NT2/D1 (cell line): ENCODE measurements at regions not wholly inside any gene's neighbourhood (a gene's known extent, or its start where the extent isn't known, plus 50 kb on each side); places are given as distances from the start of the nearest gene placed in this dataset.

Experiments
- DNase-seq: peaks from one replicate; pipeline ENCODE4 v3.0.0-alpha.2; 2011; ENCODE audit warnings: low read depth, low spot score
- H3K27me3 ChIP-seq: 2 replicates; pipeline ENCODE4 v1.6.0; 2011; ENCODE audit warnings: mild to moderate bottlenecking; ENCODE audit not compliant: insufficient read length, insufficient read depth
- H3K36me3 ChIP-seq: 2 replicates; pipeline ENCODE4 v1.6.1; 2011; ENCODE audit warnings: mild to moderate bottlenecking, low read length, mixed read lengths; ENCODE audit not compliant: insufficient read depth, insufficient read length
- H3K4me1 ChIP-seq: 2 replicates; pipeline ENCODE4 v1.5.1; 2011; ENCODE audit not compliant: insufficient read depth, insufficient read length
- H3K4me3 ChIP-seq: 2 replicates; pipeline ENCODE4 v1.5.1; 2011; ENCODE audit warnings: low read depth; ENCODE audit not compliant: insufficient read length
- H3K9ac ChIP-seq: 2 replicates; pipeline ENCODE4 v1.6.0; 2011; ENCODE audit warnings: low read depth; ENCODE audit not compliant: insufficient read length
- H3K9me3 ChIP-seq: 2 replicates; pipeline ENCODE4 v1.5.1; 2011; ENCODE audit warnings: mild to moderate bottlenecking, low read length; ENCODE audit not compliant: insufficient read depth
- SUZ12 ChIP-seq: IDR thresholded peaks from 2 replicates; pipeline ENCODE4 v1.6.1; 2011; ENCODE audit not compliant: insufficient read length, insufficient read depth; ENCODE audit errors: extremely low read depth
- YY1 ChIP-seq: IDR thresholded peaks from 2 replicates; pipeline ENCODE4 v1.6.1; 2011; ENCODE audit not compliant: insufficient read length, insufficient read depth
- ZNF274 ChIP-seq: IDR thresholded peaks from 2 replicates; pipeline ENCODE4 v1.6.1; 2011; ENCODE audit warnings: mild to moderate bottlenecking, low read depth, low read length

DNA sequence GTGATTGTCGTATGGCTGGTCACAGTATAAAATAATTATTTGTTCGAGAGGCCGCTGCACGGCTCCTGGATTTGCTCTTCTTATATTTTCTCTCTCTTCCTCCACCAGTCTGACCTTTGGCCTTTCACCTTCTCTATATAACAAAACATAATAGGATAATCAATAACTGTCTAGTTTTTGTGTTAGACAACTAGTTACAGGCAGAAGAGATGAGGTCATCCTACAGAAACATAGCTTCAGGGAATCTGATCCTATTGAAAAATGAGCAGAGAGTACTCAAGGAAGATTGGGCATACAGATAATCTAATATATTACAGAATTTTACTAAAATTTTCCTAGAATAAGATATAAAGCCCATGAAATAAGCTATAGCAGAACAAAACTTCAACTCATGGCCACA, 731.3 kb upstream of the SLC39A10 start:
- DNase-seq = no peak
- no peak for TF ChIP-seq SUZ12
- no peak for TF ChIP-seq ZNF274
- no peak for TF ChIP-seq YY1
- Histone ChIP-seq H3K36me3 (no peaks in the 10 kb centered on the region), H3K4me3 (no peak overlapping the region), H3K9me3 (no peaks in the 10 kb centered on the region), H3K4me1 (no peaks in the 10 kb centered on the region), H3K27me3 (no peaks in the 10 kb centered on the region), H3K9ac (no peak overlapping the region)

DNA sequence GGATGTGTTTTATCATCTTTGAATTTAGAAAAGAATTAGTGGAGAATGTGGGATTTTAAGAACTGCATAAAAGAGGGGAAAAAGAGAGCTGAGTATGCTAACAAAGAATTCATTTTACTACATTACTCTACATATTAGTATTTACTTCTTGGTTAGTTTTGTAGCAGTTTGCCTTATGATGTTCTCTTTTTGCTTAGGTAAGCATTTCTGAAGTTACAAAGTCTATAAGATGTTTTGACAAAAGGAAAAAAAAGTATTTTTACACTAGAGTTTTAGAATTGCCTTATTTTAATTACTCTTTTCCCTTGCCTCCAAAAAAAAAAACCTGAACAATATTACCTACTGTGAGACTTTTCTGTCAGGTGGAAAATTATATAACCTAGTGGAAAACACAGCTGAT, 739.5 kb upstream of the SLC39A10 start:
- Histone ChIP-seq H3K9me3 (no peaks in the 10 kb centered on the region), H3K4me1 (no peaks in the 10 kb centered on the region), H3K4me3 (no peak overlapping the region), H3K36me3 (no peaks in the 10 kb centered on the region), H3K27me3 (no peaks in the 10 kb centered on the region), H3K9ac (no peak overlapping the region)
- no peak for TF ChIP-seq SUZ12
- no peak for TF ChIP-seq YY1
- TF ChIP-seq ZNF274 = no peak
- no peak for DNase-seq

DNA sequence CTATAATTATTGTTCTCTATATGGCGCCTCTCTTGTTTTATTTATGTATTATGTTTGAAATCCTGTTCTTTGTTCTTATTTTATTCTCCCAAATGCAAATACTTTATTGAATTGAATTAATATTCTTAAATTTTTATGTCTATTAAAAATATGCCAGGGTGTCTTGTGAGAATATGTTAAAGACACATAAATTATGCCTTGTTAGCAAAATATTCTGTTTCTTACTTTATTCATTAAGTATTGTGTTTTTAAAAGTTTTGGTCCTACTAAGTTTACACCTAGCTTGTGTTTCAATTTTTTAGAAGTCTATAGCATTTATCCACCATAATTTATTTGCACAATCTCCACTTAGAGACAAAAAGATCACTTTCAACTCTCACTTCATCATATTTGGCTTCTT, 741.5 kb upstream of the SLC39A10 start:
- Histone ChIP-seq H3K27me3 (no peaks in the 10 kb centered on the region), H3K4me1 (no peaks in the 10 kb centered on the region), H3K9ac (no peak overlapping the region), H3K36me3 (no peaks in the 10 kb centered on the region), H3K4me3 (no peak overlapping the region), H3K9me3 (no peaks in the 10 kb centered on the region)
- no peak for TF ChIP-seq SUZ12
- no peak for TF ChIP-seq ZNF274
- no peak for TF ChIP-seq YY1
- DNase-seq = no peak

DNA sequence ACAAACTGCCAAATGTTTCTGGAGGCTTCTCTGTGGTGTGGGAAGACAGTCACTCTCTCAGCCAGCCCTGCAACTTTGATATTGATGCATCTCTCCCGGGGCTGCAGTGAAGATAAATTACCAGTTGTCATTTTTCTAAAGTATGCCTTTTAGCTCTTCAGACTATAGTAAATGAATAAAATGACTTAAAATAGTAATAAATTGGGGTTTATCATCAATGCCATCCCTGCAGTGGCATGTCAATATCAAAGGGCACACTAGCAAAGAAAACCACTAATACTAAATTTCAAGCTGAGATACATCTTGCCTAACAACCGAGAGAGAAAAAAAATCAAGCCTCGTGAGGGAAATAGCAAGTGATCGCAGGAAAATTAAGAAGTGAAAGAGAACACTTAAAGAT, 749.5 kb upstream of the SLC39A10 start:
- no peaks in the 10 kb centered on the region for H3K27me3 ChIP-seq
- no peak for DNase-seq
- no peak for TF ChIP-seq YY1
- TF ChIP-seq ZNF274 = no peak
- no peak for TF ChIP-seq SUZ12
- H3K9me3 ChIP-seq = no peaks in the 10 kb centered on the region
- no peaks in the 10 kb centered on the region for H3K4me1 ChIP-seq
- no peak overlapping the region for H3K4me3 ChIP-seq
- no peaks in the 10 kb centered on the region for H3K36me3 ChIP-seq
- no peak overlapping the region for H3K9ac ChIP-seq

DNA sequence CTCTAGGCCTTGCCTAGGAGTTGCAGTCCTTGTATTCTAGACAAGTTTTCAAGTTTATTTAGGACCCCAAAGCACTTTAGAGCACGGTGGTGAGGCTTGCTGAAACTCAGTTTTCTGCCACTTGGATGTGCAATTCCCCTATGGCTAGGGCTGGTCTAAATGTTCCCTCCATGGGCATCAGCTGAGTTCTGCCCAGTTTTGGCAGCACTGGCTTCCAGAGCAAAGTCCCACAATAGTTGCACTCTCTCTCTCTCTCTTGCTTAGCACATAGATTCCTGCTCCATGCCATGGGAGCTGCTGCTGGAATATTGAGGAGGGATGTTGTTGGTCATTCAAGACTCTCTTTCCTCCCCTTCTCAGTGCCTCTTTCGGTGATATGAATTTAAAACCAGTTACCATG, 760.2 kb upstream of the SLC39A10 start:
- Histone ChIP-seq H3K4me3 (no peak overlapping the region), H3K9me3 (no peaks in the 10 kb centered on the region), H3K36me3 (no peaks in the 10 kb centered on the region), H3K9ac (no peak overlapping the region), H3K4me1 (no peaks in the 10 kb centered on the region), H3K27me3 (no peaks in the 10 kb centered on the region)
- no peak for DNase-seq
- no peak for TF ChIP-seq SUZ12
- no peak for TF ChIP-seq YY1
- no peak for TF ChIP-seq ZNF274

DNA sequence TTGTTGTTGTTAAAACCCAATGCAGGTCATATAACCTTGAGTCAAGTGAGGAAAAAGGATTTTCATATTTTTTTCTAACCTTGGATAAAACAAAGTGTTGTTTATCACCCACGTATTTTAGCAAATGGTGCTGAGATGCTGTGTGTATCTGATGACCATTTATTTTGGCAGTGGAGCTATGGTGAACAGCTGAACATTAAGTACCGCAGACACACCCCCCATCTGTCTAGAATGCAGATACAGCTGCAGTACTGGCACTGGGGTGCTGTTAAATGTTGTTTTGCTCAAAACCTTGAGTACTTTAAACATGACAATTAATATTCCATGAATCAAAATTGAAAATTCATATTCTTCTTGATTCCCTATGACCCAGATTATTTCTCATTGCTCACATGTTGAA, 773.3 kb upstream of the SLC39A10 start:
- no peak for DNase-seq
- Histone ChIP-seq H3K36me3 (no peaks in the 10 kb centered on the region), H3K27me3 (no peaks in the 10 kb centered on the region), H3K9me3 (no peaks in the 10 kb centered on the region), H3K9ac (no peak overlapping the region), H3K4me3 (no peak overlapping the region), H3K4me1 (no peaks in the 10 kb centered on the region)
- TF ChIP-seq YY1 = no peak
- TF ChIP-seq ZNF274 = no peak
- TF ChIP-seq SUZ12 = no peak

DNA sequence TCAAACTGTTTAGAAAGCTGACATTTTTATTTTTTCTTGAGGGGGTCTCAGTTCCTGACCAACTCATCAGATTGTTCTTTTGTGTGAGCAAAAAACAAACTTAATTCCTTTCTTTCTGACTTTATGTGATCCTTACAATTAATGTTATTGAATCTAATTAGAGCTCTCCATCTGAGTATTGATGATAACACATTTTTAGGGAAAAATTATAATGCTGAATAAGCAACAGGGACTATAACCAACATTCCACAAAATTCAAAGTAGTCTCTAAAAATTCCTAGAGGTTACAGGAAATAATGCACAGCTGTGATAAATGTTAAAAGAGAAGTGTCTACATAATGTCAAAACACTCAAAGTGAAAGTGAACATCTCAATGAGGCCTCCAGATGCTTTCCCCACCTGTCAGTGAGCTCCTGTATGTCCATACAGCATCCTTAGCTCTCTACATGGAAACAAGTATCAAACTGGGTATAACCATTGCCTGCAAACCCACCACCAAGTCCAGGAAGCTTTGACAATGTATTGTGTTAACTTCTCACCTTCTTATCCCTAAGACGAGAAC, 786.0 kb upstream of the SLC39A10 start:
- TF ChIP-seq SUZ12 (no peak), YY1 (no peak), ZNF274 (no peak)
- no peaks in the 10 kb centered on the region for H3K9me3 ChIP-seq
- no peaks in the 10 kb centered on the region for H3K4me1 ChIP-seq
- no peak overlapping the region for H3K4me3 ChIP-seq
- no peaks in the 10 kb centered on the region for H3K27me3 ChIP-seq
- no peak for DNase-seq
- no peaks in the 10 kb centered on the region for H3K36me3 ChIP-seq
- H3K9ac ChIP-seq = no peak overlapping the region
